A549 (cell line): ENCODE measurements at regions not wholly inside any gene's neighbourhood (a gene's known extent, or its start where the extent isn't known, plus 50 kb on each side); places are given as distances from the start of the nearest gene placed in this dataset.

Experiments
- EHMT2 ChIP-seq: fragments of 200-600 bp; sonication (generic); IDR thresholded peaks from 2 replicates; pipeline ENCODE4 v1.6.1; 2016; ENCODE audit warnings: antibody characterized with exemption, low read depth, mild to moderate bottlenecking, moderate library complexity
- HOXA7 ChIP-seq: fragments of 250-450 bp; sonication (Bioruptor Pico); IDR thresholded peaks from 2 replicates; pipeline ENCODE4 v1.5.0; 2020; ENCODE audit warnings: mild to moderate bottlenecking, moderate library complexity
- JUNB ChIP-seq: fragments of >200 bp; sonication (Bioruptor Twin); formaldehyde crosslinking; IDR thresholded peaks from 2 replicates; pipeline ENCODE4 v1.6.1; 2016
- MAZ ChIP-seq: fragments of 150-350 bp; IDR thresholded peaks from 2 replicates; pipeline ENCODE4 v1.6.1; 2014; ENCODE audit warnings: antibody characterized with exemption, low read depth, low read length, borderline replicate concordance
- MYC ChIP-seq: IDR thresholded peaks from 2 replicates; pipeline ENCODE4 v1.6.1; 2012; ENCODE audit warnings: mild to moderate bottlenecking, inconsistent platforms, low read length, improper control_type of control experiment, borderline replicate concordance
- POLR2A ChIP-seq: IDR thresholded peaks from 2 replicates; pipeline ENCODE4 v1.6.1; 2012; ENCODE audit warnings: mild to moderate bottlenecking, low read length
- RNF2 ChIP-seq: fragments of 200-600 bp; sonication (generic); IDR thresholded peaks from 2 replicates; pipeline ENCODE4 v1.6.1; 2016; ENCODE audit warnings: low read depth, mild to moderate bottlenecking, antibody characterized with exemption, moderate library complexity, borderline replicate concordance
- TP53 ChIP-seq: fragments of 250-450 bp; sonication (Bioruptor Pico); IDR thresholded peaks from 2 replicates; pipeline ENCODE4 v1.5.0; 2021; ENCODE audit warnings: mild to moderate bottlenecking, moderate library complexity
- TF ChIP-seq, protein P1 (sequence below): fragments of 450-650 bp; IDR thresholded peaks from 2 replicates; pipeline ENCODE4 v1.6.1; 2014; ENCODE audit warnings: antibody characterized with exemption
- TF ChIP-seq, protein P2 (sequence below): fragments of >200 bp; sonication (Bioruptor Twin); formaldehyde crosslinking; IDR thresholded peaks from 3 replicates; pipeline ENCODE4 v1.5.1; 2016
- TF ChIP-seq, protein P3 (sequence below): fragments of >200 bp; sonication (Bioruptor Twin); formaldehyde crosslinking; IDR thresholded peaks from 2 replicates; pipeline ENCODE4 v1.6.1; 2016

DNA sequence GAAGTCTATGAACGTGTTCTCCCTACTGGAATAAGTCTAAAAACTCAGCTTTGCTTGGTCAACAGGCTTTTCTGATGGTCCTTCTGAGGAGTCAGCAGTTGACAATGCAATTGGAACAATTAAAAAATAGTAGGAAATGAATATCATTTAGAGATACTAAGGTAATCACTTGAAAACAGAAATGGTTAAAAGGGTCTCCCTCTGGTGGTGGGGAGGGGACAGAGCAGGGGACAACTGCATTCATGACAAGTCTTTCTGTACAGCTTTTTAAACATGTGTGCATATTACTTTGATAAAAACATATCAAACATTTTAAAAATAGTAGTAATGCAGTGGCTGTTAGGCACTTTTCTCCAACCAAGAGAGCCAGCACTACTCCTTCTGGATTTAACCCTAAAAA, 119.9 kb upstream of the FHIT start:
- no peak for TF ChIP-seq HOXA7
- TF ChIP-seq, protein P1, sequence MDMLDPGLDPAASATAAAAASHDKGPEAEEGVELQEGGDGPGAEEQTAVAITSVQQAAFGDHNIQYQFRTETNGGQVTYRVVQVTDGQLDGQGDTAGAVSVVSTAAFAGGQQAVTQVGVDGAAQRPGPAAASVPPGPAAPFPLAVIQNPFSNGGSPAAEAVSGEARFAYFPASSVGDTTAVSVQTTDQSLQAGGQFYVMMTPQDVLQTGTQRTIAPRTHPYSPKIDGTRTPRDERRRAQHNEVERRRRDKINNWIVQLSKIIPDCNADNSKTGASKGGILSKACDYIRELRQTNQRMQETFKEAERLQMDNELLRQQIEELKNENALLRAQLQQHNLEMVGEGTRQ: no peak
- no peak for TF ChIP-seq POLR2A
- TF ChIP-seq MYC: no peak
- no peak for TF ChIP-seq RNF2
- TF ChIP-seq, protein P2, sequence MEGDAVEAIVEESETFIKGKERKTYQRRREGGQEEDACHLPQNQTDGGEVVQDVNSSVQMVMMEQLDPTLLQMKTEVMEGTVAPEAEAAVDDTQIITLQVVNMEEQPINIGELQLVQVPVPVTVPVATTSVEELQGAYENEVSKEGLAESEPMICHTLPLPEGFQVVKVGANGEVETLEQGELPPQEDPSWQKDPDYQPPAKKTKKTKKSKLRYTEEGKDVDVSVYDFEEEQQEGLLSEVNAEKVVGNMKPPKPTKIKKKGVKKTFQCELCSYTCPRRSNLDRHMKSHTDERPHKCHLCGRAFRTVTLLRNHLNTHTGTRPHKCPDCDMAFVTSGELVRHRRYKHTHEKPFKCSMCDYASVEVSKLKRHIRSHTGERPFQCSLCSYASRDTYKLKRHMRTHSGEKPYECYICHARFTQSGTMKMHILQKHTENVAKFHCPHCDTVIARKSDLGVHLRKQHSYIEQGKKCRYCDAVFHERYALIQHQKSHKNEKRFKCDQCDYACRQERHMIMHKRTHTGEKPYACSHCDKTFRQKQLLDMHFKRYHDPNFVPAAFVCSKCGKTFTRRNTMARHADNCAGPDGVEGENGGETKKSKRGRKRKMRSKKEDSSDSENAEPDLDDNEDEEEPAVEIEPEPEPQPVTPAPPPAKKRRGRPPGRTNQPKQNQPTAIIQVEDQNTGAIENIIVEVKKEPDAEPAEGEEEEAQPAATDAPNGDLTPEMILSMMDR: peak; percentile 27; the same call in 2 of the 3 replicates
- no peak for TF ChIP-seq MAZ
- TF ChIP-seq EHMT2: no peak
- TF ChIP-seq, protein P3, sequence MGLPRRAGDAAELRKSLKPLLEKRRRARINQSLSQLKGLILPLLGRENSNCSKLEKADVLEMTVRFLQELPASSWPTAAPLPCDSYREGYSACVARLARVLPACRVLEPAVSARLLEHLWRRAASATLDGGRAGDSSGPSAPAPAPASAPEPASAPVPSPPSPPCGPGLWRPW: no peak
- TF ChIP-seq JUNB: no peak
- no peak for TF ChIP-seq TP53 (CRISPR knock-in tag)
